GM12865 (cell line): ENCODE measurements at regions not wholly inside any gene's neighbourhood (a gene's known extent, or its start where the extent isn't known, plus 50 kb on each side); places are given as distances from the start of the nearest gene placed in this dataset.

Source experiments
- DNase-seq: peaks from one replicate; pipeline ENCODE4 v3.0.0; 2010; ENCODE audit warnings: low read depth
- H3K4me3 ChIP-seq: 2 replicates; pipeline ENCODE4 v1.5.1; 2011; ENCODE audit warnings: mild to moderate bottlenecking, low read depth, low read length, control low read depth
- TF ChIP-seq, protein P1 (sequence below): IDR thresholded peaks from 2 replicates; pipeline ENCODE4 v1.5.1; 2011; ENCODE audit warnings: low read length, control low read depth, low read depth, inconsistent platforms; ENCODE audit not compliant: insufficient read depth; ENCODE audit errors: missing control alignments

DNA sequence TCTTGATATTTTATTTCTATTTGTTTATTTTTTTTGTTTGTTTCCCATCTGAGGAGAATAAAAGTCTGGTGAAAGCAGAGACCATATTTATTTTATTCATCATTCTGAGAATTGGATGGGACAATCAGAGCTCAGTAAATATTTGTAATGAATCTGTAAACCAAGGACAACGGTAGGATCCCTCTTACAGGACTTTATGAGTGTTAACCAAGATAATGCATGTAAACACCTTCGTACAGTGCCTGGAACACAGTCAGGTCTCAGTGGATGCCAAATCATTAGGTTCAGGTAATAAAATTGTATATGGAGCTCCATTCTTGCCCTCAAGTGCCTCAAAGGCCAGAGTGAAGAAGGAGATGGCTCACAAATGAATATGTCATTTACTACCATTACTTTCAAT lies 288.7 kb downstream of the PAX1 start:
- DNase-seq, result no peak
- no peak overlapping the region for H3K4me3 ChIP-seq
- TF ChIP-seq, protein P1, sequence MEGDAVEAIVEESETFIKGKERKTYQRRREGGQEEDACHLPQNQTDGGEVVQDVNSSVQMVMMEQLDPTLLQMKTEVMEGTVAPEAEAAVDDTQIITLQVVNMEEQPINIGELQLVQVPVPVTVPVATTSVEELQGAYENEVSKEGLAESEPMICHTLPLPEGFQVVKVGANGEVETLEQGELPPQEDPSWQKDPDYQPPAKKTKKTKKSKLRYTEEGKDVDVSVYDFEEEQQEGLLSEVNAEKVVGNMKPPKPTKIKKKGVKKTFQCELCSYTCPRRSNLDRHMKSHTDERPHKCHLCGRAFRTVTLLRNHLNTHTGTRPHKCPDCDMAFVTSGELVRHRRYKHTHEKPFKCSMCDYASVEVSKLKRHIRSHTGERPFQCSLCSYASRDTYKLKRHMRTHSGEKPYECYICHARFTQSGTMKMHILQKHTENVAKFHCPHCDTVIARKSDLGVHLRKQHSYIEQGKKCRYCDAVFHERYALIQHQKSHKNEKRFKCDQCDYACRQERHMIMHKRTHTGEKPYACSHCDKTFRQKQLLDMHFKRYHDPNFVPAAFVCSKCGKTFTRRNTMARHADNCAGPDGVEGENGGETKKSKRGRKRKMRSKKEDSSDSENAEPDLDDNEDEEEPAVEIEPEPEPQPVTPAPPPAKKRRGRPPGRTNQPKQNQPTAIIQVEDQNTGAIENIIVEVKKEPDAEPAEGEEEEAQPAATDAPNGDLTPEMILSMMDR, result no peak

- DNase-seq, result no peak
- TF ChIP-seq, protein P1, result no peak
- no peak overlapping the region for H3K4me3 ChIP-seq
Measured at GRCh38 chr20:21982559-21982958, 277.1 kb downstream of the PAX1 start.

- TF ChIP-seq, protein P1, result no peak
- DNase-seq, result no peak
- H3K4me3 ChIP-seq, result no peak overlapping the region
Measured at GRCh38 chr20:21981597-21982344, 276.3 kb downstream of the PAX1 start.

DNA sequence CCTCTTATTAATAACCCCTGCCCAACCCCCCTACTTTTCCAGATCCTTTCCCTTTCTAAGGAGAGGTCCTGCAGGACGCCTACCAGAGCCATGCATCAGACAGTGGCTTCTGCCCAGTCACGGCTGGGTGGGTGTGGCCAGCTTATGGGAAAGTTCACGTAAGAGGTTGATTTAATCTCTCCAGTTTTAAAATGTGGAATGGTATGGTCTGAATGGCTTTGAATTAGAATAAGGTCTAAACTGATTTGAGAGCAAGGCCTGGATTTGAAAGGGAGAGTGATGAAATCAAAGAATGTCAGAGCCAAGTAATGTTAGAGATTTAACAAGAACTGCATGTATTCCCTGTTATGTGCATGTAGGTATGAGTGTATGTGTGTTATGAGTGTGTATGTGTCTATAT lies 275.7 kb downstream of the PAX1 start:
- TF ChIP-seq, protein P1, result no peak
- H3K4me3 ChIP-seq, result no peak overlapping the region
- no peak for DNase-seq

DNA sequence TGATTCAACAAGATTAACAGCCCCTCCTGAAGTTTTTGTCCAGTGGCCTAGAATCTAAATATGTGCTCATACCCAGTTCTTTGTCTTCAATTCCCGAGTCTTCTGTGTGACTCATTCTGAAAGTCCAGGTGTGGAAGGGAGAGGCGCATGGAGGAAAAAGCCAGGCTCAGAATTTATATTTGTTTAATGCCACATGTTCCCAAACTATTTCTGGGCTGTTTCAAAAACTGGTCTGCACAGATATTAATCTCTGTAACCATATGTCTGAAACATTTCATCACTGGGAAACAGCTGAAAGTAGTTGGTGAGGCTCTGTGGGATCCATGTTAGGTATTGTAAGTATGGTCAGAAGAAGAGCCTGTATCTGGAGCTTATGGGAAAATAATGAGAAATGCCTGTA lies 266.0 kb downstream of the PAX1 start:
- H3K4me3 ChIP-seq, result no peak overlapping the region
- DNase-seq, result no peak
- TF ChIP-seq, protein P1, result no peak

GRCh38 chr20:21968486-21968885 lies 263.0 kb downstream of the PAX1 start:
- H3K4me3 ChIP-seq, result no peak overlapping the region
- DNase-seq, result no peak
- TF ChIP-seq, protein P1, result no peak

DNA sequence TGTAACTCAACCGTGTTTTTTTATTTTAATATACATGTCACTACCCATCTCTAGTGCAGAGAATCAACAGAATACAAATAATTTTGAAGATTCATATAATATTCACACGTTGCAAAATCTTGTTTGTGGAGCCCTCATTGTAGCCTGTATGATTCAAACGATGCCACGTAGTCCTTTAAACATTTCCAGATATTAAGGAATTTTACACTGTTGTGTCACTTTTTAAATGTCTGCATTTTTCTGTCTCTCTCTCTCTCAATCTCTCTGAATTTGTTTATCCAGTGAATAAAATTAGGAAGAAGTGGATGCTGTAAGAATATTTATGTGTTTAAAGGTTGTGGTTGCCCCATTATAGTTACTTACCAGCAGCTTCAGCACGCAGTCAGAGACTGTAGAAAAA lies 262.0 kb downstream of the PAX1 start:
- no peak overlapping the region for H3K4me3 ChIP-seq
- TF ChIP-seq, protein P1, result no peak
- DNase-seq, result no peak
